Thyroid gland (tissue), 4 donors: ENCODE measurements at regions not wholly inside any gene's neighbourhood (a gene's known extent, or its start where the extent isn't known, plus 50 kb on each side); places are given as distances from the start of the nearest gene placed in this dataset.

Experiments
- DNase-seq, 2 donors: peaks; one replicate each; pipeline ENCODE4 v3.0.0-alpha.2; 2019
- H3K27ac ChIP-seq, 3 donors: fragments of 200-600 bp; sonication (generic); 1 replicate in 2 of 3; 2 replicates in 1 of 3; pipeline ENCODE4 v1.5.1; 2016 to 2019; ENCODE audit warnings: mild to moderate bottlenecking in 1 of 3, moderate library complexity in 1 of 3
- H3K27me3 ChIP-seq: fragments of 200-600 bp; sonication (generic); one replicate; pipeline ENCODE4 v1.5.1; 2019
- H3K36me3 ChIP-seq, 2 donors: fragments of 200-600 bp; sonication (generic); one replicate each; pipeline ENCODE4 v1.5.1; 2016 to 2019
- H3K4me1 ChIP-seq, 2 donors: fragments of 200-600 bp; sonication (generic); one replicate each; pipeline ENCODE4 v1.5.1; 2017 to 2019
- H3K4me3 ChIP-seq, 3 donors: fragments of 200-600 bp; sonication (generic); replicated peaks in 1 of 3; 1 replicate in 2 of 3; 2 replicates in 1 of 3; pipeline ENCODE4 v1.5.1; 2016; ENCODE audit warnings: mild to moderate bottlenecking in 1 of 3
- H3K9me3 ChIP-seq: fragments of 200-600 bp; sonication (generic); one replicate; pipeline ENCODE4 v1.5.1; 2017
- POLR2A ChIP-seq, 2 donors: fragments of 450-650 bp; IDR thresholded peaks; one replicate each; pipeline ENCODE4 v1.6.1; 2017; ENCODE audit warnings: antibody characterized with exemption in 2 of 2, mild to moderate bottlenecking in 2 of 2, moderate library complexity in 1 of 2
- WGBS, 2 donors: methylation state at CpG; one replicate each; pipeline ENCODE4 v1.1.5; 2017; 5-methylcytosine and 5-hydroxymethylcytosine counted together
- intact Hi-C: fragments of 100-400 bp; cut with DNase I; formaldehyde crosslinking; loops from one replicate; pipeline ENCODE4 v1.15.1; 2023
- TF ChIP-seq, protein P1 (sequence below), 6 experiments: fragments of 200-600 bp in 3 of 6; fragments of 450-650 bp in 3 of 6; sonication (generic) in 3 of 6; IDR thresholded peaks; one replicate each; pipeline ENCODE4 v1.5.1; 2016 to 2019; ENCODE audit warnings: antibody characterized with exemption in 6 of 6, mild to moderate bottlenecking in 2 of 6, inconsistent platforms in 1 of 6, moderate library complexity in 1 of 6

DNA sequence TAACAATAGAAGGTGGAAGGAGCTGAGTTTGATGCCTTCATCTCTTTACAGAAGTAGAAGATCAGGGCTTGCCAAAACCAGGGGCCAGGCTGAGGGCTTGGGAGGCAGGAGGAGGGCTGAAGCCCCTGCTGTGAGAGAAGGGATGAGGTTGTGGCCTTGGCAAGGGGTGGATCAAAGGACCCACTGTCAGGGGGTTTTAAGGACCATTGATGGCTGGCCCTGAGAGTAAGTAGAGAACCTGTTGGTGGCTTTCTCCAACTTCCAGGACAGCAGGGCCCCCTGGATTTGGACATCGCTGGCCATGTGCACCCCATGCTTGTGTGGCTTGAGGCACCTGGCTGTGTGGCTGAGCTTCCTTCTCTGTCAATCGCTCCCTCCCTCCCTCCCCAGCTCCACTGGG is 927.7 kb downstream of the TBC1D22A start:
- DNase-seq, result no peak
- TF ChIP-seq POLR2A (IDR thresholded peaks at IDR 0.05), result no peak
- TF ChIP-seq, protein P1, sequence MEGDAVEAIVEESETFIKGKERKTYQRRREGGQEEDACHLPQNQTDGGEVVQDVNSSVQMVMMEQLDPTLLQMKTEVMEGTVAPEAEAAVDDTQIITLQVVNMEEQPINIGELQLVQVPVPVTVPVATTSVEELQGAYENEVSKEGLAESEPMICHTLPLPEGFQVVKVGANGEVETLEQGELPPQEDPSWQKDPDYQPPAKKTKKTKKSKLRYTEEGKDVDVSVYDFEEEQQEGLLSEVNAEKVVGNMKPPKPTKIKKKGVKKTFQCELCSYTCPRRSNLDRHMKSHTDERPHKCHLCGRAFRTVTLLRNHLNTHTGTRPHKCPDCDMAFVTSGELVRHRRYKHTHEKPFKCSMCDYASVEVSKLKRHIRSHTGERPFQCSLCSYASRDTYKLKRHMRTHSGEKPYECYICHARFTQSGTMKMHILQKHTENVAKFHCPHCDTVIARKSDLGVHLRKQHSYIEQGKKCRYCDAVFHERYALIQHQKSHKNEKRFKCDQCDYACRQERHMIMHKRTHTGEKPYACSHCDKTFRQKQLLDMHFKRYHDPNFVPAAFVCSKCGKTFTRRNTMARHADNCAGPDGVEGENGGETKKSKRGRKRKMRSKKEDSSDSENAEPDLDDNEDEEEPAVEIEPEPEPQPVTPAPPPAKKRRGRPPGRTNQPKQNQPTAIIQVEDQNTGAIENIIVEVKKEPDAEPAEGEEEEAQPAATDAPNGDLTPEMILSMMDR (IDR thresholded peaks at IDR 0.05), result no peak
- H3K4me3 ChIP-seq, result no peak overlapping the region
- no peaks in the 10 kb centered on the region for H3K9me3 ChIP-seq
- no peaks in the 10 kb centered on the region for H3K36me3 ChIP-seq
- H3K27ac ChIP-seq, result no peak overlapping the region
- 80 to 100% methylated on average over 1 of the region's 2 CpGs for WGBS, 2 donors
- H3K4me1 ChIP-seq, result no peaks in the 10 kb centered on the region
- H3K27me3 ChIP-seq, result no peaks in the 10 kb centered on the region
- intact Hi-C loops, result no loop called here

DNA sequence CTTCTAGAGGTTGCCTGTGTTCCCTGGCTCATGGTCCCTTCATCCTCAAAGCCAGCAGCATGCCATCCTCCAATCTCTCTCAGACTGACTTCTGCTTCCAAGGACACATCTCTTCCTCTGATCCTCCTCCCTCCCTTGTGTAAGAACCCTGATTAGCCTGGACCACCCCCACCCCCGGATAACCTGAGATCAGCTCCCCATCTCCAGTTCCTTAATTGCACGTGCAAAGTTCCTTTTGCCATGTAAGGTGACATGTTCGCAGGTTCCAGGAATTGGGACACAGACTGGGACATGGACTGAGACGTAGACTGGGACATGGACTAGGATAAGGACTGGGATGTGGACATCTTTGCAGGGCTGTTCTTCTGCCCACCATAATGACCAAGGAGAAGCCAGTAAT is 925.3 kb downstream of the TBC1D22A start:
- WGBS, 2 donors, result 88 to 96% methylated on average over 4 of the region's 4 CpGs
- intact Hi-C loops, result no loop called here
- no peak for DNase-seq
- no peaks in the 10 kb centered on the region for H3K36me3 ChIP-seq
- H3K27ac ChIP-seq, result no peak overlapping the region
- no peaks in the 10 kb centered on the region for H3K27me3 ChIP-seq
- no peak overlapping the region for H3K4me3 ChIP-seq
- no peak for TF ChIP-seq POLR2A (IDR thresholded peaks at IDR 0.05)
- TF ChIP-seq, protein P1 (IDR thresholded peaks at IDR 0.05), result no peak
- no peaks in the 10 kb centered on the region for H3K9me3 ChIP-seq
- no peaks in the 10 kb centered on the region for H3K4me1 ChIP-seq

DNA sequence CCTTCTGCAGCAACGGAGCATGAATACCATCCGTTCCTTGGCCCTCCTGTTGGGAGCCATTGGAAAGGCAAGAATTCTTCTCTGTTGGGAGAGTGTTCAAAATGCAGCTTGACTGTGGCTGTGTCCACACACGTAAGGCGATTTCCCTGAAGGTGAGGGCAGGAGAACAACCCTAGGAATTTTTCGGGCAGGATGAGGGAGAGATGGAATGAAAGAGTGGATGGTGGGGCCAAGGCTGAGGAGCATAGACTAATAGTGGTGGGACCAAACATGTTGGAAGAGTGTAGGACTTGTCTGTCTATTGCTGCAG is 924.9 kb downstream of the TBC1D22A start:
- H3K27ac ChIP-seq, result no peak overlapping the region
- no peaks in the 10 kb centered on the region for H3K4me1 ChIP-seq
- H3K9me3 ChIP-seq, result no peaks in the 10 kb centered on the region
- WGBS, 2 donors, result 71 to 81% methylated on average over 5 of the region's 5 CpGs
- no peaks in the 10 kb centered on the region for H3K36me3 ChIP-seq
- TF ChIP-seq POLR2A (IDR thresholded peaks at IDR 0.05), result no peak
- TF ChIP-seq, protein P1 (IDR thresholded peaks at IDR 0.05), result no peak
- intact Hi-C loops, result no loop called here
- H3K4me3 ChIP-seq, result no peak overlapping the region
- DNase-seq, result no peak
- no peaks in the 10 kb centered on the region for H3K27me3 ChIP-seq

DNA sequence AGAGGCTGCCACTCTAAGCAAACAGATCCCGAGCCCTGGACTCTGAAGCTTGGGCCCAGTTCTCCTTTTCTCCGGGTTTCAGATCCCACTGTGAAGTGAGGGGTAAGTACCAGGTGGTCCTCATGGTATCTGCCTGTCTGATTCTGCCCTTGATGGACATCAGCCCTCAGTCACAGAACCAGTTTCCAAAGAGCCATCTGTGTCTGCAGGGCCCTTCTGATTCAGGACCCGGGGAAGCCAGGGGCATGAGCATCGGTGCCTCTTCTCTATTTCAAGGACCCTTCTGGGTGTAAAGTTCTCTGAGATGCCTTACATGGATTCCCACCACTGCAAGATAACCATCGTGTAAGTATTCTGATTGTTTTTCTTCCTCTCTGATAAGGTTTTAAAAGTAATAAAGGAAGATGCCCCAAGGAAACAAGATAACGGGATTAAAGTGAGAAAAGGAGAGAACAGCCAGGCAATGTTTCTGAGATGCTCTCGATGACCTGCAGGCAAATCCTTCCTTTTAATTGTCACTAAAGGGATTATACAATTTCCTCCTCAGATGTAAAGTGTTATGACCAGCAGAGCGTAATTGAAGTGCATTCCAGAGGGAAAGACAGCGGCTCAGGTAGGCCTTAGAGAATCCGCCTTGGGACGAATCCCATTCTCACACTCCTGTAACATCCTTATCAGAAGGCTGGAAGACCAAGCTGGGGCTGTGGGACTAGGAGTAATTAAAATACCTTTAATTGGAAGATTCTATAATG is 924.3 kb downstream of the TBC1D22A start:
- 37 to 46% methylated on average over 11 of the region's 11 CpGs for WGBS, 2 donors
- H3K36me3 ChIP-seq, result no peaks in the 10 kb centered on the region
- no peaks in the 10 kb centered on the region for H3K9me3 ChIP-seq
- no peak for TF ChIP-seq POLR2A (IDR thresholded peaks at IDR 0.05)
- TF ChIP-seq, protein P1 (IDR thresholded peaks at IDR 0.05), result no peak
- intact Hi-C loops, result no loop called here
- no peaks in the 10 kb centered on the region for H3K4me1 ChIP-seq
- no peaks in the 10 kb centered on the region for H3K27me3 ChIP-seq
- H3K27ac ChIP-seq, result no peak overlapping the region
- no peak for DNase-seq
- H3K4me3 ChIP-seq, result no peak overlapping the region

DNA sequence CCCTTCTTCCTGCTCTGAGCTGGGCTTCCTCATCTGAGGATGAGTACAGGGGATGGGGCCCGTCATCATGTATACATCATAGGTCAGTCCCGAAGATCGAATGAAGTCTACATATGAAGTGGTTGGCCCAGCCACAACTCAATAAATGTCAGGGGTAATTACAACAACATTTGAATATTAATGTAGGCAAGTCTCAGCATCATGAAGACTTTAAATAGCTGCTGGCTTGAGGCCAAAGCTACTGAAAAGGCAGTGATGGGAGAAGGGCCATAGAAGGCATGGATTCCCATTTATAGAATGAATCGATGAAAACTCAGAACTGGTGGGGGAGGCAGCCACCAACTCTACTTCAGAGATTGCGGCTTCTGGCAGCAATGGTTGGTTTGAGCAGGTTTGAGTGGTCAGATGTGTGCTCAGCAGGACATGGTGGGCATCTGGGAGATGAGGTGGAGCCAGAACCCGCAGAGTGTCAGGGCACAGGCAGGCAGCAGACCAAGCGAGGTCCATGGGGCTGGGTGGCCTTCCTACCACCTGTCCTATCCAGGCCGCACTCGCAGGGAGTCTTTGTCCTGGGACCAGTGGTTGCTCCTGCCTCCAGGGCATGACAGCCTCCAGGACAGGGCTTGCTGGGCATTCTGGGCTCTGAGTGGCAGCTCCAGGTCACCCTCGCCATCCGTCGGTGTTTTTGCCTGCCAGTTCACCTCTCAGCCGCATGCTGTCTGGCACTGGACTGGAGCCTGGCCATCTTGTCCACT is 919.1 kb downstream of the TBC1D22A start:
- no peak for DNase-seq
- no peaks in the 10 kb centered on the region for H3K36me3 ChIP-seq
- no peaks in the 10 kb centered on the region for H3K27me3 ChIP-seq
- no peaks in the 10 kb centered on the region for H3K9me3 ChIP-seq
- no peak overlapping the region for H3K4me3 ChIP-seq
- TF ChIP-seq, protein P1 (IDR thresholded peaks at IDR 0.05), result no peak
- no peak for TF ChIP-seq POLR2A (IDR thresholded peaks at IDR 0.05)
- intact Hi-C loops, result no loop called here
- no peak overlapping the region for H3K27ac ChIP-seq
- H3K4me1 ChIP-seq, result no peaks in the 10 kb centered on the region
- 91 to 94% methylated on average over 12 to 13 of the region's 13 CpGs for WGBS, 2 donors
